Islet precursor cell (in vitro differentiated cells): ENCODE measurements at regions not wholly inside any gene's neighbourhood (a gene's known extent, or its start where the extent isn't known, plus 50 kb on each side); places are given as distances from the start of the nearest gene placed in this dataset.

Experiments used
- DNase-seq: peaks from one replicate; pipeline ENCODE4 v3.0.0-alpha.2; 2018

DNA sequence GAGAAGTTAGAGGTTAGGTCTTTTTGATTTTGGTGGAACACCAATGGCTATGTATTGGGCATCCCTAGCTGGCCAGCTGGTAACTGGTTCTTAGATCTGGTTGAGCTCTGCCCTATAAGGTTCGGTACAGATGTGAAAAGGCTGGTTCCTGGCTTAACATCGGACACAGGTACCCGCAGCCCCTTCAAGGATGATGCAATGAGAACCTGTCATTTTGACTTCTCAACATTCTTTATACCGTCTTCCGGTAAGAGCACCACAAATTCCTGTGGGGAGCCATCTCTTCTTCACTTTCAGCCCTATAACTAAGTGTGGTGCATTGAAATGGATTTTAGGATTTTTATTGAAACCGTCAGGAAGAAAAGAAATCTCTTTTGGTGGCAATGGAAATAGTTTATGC lies 222.8 kb downstream of the ADAMTS9 start:
- no peak for DNase-seq

DNA sequence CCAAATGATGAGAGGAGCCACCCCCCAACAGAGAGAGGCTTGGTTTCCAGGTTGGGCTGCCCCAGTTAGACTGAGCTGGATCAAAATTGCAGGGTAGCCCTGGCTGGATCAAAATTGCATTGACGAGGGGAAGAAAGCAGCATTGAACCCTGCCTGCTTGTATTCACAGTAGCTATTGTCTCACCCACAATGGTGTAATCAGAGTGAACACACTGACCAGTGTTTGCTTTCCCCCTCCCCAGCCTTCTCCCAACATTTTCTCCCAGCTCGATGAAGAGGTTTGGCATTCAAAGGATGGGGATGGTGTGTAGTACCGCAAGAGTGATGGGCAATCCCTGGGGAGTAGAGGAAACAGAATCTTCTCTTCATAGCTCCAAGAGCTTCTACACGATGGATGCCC lies 223.8 kb downstream of the ADAMTS9 start:
- DNase-seq, result no peak

DNA sequence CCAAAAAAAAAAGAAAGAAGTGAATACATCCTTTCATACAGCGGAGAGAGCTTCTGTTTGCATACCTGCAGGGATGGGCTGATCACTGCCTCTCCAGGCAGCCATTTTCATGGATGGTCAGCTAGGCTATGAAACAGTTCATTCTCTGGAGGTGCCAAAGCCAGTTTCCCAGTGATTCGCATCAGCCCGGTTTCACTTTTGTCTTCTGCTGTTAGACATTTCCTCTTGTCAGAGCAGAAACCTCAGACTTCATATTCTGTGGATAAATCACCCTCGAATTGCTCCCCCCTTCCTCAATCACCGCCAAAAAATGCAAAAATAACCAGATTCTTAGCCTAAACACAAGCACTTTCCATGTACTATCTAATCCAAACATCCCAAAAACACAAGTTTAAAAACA lies 225.6 kb downstream of the ADAMTS9 start:
- DNase-seq, result no peak

DNA sequence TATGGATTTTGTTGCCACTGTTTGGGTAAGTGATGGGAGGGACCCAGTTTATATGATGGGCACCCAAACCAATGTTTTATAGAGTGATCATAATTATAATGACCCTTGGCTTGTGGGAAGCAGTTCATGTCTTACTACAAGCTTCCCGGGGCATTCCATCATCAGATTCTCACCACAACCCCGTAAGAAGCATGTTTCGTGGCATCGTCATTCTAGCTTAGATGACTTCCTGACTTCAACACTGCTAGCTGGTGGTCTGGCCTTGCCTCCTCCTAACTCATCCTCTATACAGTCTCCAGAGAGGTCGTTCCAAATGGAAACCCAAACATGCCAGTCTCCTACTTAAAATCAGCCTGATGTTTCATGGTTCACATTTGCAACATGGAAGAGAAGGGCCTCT lies 226.9 kb downstream of the ADAMTS9 start:
- DNase-seq, result no peak

DNA sequence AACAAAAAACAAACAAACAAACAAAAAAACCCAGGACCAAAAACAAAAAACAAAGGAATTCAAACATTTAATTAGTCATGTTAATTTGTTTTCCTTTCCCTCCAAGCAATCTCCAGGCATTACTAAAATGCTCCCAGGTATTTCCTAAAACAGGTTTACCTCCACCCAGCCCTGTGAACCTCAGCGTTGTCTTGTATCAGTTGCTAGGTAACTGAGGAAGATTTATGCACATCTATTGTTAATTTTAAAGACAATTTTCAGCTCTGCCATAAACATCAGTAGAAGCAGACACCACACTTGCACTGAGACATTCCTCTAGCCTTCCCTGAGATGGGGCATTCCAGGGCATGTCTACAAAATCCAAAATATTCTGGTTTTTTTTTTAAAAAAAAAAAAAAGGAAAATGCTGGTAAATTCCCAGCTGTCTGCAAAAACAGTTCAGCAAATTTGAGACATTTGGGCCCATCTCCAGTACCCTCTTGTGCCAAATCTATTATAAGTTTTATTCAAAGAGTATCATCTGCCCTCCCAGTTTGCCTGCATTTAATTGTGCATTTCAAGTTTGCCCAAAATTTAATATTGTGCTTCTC lies 227.6 kb downstream of the ADAMTS9 start:
- DNase-seq, result no peak

DNA sequence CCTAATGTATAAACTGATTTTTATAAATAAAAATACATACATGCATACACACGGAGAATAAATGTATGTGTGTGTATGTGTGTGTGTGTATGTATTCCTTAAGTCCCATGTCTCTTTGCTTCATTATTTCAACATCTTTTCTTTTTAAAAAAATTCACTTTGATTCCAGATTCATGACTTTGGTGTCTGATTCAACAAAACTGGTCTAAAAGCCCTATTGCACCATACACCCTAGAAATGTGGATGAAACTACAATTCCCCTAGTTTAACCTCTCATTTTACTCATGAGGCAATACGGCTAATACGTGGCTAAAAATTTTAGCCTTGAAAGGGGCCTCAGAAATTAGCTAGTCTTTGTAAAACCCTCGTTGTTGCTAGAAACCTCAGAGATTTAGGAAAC lies 228.1 kb downstream of the ADAMTS9 start:
- DNase-seq, result no peak

DNA sequence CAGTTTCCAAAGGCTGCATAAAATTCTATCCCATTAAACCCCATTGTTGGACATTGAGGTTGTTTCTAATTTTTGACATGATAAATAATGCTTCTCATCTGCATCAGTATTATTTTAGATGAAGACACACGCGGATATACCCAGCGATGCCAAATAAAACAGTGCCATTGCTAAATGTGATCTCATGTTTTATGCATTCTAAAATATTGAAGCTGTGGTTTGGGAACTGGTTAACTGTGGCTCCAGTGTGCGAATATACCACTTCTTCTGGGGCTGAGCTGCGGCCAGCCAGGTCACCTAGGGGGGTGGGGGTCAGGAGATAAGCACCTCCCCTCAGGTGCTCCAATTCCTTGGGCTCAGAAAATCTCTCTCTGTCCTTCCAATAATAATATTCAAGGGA lies 230.0 kb downstream of the ADAMTS9 start:
- DNase-seq, result no peak

DNA sequence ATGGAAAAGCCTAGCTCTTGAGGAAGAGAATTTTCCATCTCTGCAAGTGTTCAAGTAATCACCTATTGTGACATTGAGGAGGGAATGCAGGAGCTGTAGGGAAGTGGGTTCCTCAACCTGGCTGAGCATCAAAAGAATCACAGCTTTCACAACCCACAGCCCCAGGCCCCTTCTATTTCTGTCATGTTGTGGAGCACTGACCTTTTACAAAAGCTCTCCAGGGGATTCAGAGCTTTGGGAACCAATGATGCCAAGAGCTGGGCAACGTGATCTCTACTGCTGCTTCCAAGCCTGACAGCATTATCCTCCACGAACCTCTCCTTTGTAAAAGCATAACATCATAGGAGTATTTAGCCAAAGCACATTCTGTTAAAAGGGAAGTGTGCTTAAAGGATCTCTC lies 231.1 kb downstream of the ADAMTS9 start:
- peak; percentile 58 for DNase-seq

DNA sequence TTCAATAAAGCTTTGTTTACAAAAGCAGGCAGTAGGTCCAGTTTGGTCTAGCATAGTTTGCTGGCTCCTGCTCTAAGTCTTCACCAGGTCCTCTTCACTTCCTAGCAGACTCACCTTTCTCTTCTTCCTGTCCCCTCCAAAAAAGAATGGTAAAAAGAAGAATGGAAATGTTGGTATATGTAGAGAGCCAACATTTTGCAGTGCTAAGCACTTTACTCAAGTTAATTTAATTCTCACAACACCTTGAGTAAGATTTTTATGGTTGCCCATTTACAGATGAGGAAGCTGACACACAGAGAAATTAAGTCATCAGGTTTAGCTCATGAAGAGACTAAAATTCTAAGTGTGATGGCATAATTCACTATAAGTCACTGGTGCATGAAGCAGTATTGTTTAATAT lies 230.1 kb upstream of the PRICKLE2 start:
- DNase-seq, result peak; percentile 2

DNA sequence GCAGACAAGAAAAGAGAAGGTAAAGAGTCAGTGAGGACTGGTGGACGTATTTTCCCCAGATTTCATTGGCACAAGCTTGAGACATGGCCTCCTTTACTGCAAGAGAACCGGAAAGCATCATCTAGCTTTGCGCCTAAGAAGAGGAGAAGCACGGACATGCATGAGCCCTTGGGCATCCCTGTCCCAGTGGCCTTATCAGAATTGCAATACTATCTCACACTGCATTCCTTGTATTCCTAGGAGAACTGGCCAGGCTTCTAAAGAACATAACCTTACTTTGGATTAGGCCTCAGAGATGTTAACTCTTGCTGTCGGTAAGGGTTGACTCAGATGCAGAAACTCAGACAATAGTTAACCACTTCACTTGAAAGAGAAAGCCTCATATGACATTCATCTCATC lies 229.5 kb upstream of the PRICKLE2 start:
- peak; percentile 63 for DNase-seq

DNA sequence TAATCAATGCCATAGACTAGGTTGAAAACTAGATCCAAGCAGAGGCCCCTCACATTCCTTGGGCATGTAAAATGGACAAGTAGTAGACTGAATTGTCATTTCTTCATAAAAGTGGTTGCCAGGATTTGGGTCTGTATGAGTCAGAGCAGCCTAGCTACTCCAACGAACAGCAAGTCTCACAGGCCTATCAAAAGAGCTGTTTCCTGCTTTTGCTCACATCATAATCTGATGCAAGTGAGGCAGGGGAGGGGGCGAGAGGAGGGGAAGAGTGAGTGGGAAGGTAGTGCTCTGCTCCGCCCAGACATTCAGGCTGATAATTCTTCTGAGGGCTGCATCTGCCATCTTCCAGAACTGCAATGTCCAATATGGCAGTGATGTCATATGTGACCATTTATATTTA lies 228.9 kb upstream of the PRICKLE2 start:
- DNase-seq, result peak; percentile 60

DNA sequence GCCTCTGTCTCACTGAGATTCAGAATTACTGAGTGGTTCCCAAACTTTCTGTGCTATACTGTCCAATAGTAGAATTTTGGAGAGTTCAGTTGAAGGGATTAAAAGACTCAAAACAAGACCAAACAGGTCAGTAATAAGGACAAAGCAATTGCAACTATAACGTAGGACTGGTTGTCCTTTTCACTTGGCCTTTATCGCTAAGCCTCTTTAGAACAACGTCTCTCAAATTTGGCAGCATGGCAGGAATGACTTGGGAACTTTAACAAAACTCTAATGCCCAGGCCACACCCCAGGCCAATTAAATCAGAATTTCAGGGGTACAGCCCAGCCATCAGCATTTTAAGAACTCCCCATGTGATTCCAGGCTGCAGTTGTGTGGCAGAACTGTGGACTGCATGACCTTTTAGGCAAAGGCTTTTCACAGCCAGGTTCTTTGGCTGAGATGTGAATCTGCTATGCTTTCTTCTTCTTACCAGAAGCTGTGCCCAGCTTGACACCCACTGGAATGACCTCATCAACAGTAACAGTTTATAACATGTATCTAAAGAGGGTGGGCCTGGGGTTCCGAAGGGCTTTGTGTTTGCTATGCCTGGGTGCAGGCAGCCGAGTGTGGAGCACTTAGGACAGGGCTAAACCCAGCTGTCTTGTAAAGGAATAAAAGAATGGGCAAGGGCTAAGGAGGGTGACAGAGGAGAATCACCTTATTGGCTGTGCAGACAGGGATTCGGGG lies 226.2 kb upstream of the PRICKLE2 start:
- DNase-seq, result no peak

DNA sequence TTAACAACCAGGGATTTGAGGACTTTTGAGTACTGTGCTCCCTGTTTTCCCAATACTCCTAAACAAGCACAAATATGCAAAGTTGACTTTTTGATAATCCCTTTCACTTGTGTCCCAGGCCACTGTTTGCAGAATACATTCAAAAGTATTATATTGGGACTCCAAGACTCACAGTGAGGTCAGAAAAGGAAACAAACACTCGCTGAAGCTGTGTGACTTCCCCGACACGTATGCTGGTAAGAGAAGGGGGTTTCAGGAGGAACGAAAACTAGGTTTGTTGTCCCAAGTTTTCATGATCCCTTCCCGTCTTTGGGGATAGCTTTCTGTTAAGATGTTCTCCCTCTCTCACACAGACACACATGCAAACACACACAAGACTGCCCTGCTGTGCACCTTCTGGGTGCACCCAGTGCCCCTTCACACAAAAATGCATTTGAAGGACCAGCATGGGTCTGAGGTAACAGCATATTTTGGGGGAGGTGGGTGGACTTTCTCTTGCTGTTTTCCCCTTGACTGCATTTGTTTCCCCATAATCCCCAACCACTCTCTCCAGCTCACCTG lies 225.2 kb upstream of the PRICKLE2 start:
- DNase-seq, result no peak

DNA sequence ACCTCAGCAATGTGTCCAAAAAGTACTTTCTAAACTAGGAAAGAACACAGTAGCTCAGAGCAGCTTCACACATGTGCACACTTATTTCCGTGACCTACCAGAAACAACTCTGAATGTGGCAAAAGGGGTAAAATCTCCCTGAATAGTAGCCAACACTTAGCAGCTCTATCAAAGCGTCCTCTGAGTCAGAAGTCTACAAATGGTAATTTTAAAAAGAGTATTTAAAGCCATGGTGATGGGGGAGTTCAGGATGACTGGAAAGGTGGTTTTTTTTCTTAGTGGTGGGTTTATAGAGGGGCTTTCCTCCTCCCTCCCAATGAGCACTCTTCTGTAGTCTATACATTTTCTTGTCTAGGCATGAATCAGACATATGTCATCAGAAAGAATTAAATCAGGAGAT lies 223.8 kb upstream of the PRICKLE2 start:
- DNase-seq, result no peak

DNA sequence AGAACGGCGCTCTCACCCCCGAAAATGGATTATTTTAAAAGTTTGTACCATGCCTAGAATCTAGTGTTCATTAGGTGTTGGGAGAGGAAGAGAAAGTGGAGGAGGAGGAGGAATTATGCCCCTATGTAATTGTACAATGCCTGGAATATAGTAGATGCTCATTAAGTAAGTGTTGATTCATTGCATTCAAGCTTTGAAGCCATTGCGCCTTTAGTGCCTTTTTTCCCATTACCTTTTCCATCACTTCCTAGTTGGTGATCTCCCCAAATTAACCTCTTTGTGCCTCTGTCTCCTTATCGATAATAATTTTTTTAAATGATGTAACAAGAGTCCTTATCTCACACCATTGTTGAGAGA lies 220.7 kb upstream of the PRICKLE2 start:
- DNase-seq, result no peak

DNA sequence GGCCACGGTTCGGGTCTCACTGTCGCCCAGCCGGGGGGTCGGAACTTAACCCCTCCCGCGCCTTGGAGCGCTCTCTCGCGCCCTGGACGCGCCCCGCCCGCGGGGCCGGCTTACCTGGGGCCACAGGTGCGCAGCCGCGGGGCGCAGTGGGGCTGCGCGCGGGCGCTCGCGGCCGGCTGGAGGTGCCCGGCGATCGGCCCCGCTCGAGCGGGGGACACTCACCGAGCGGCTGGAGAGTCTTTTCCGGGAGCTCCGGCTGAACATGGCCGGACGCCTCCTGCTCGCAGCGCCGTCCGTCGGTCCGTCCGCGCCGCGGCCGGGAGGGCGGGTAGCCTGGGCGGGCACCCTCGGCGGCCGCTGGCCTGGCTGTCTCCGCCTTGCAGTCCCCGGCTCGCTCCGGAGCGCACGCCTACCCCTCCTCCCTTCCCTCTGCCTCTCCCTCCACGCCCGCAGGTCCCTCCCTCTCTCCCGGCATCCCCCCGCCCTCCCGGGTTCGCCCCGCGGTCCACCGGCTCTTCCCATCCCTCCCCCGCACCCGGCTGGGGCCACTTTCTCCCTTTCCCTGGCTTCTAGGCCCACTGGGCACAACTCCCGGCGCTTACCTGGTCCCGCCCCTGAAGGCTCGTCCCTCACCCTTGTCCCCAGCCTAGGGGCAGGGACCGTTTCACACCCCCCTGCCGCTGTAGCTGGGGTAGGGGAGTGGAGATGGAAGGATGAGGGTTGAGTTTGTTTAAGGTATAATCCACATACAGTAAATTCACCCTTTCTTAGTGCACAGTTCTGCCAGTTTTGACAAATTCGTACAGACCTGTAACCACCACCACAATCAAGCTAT lies 220.1 kb upstream of the PRICKLE2 start:
- DNase-seq, result peak; percentile 88

DNA sequence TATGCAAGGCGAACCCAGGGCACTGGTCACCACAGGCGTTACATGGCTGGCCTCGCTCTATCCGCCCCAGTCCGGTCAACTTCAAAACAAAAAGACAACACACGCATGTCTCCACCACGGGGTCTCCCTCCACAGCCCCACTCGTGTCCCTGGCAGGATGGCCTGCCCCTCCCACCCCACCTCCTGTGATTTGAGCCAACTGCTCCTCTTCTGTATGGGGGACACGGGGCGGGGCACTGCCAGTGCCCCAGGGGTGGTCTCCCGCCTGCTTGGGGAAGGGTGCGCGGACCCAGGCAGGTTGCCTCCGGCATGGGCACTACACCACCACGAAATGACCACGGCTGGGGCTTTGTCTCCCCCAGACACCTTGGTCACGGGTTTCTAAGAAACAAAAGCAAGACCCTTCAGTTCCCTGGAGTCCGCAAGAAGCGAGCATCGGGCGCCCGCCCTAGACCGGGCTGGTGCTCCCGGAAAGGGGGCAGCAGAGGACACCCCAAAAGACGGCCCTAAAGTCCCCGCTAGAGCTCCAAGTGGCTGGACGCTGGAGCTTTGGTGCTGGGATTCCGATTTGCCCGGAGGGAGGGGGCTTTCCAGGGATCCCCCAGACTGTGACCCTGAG lies 219.3 kb upstream of the PRICKLE2 start:
- DNase-seq, result no peak

DNA sequence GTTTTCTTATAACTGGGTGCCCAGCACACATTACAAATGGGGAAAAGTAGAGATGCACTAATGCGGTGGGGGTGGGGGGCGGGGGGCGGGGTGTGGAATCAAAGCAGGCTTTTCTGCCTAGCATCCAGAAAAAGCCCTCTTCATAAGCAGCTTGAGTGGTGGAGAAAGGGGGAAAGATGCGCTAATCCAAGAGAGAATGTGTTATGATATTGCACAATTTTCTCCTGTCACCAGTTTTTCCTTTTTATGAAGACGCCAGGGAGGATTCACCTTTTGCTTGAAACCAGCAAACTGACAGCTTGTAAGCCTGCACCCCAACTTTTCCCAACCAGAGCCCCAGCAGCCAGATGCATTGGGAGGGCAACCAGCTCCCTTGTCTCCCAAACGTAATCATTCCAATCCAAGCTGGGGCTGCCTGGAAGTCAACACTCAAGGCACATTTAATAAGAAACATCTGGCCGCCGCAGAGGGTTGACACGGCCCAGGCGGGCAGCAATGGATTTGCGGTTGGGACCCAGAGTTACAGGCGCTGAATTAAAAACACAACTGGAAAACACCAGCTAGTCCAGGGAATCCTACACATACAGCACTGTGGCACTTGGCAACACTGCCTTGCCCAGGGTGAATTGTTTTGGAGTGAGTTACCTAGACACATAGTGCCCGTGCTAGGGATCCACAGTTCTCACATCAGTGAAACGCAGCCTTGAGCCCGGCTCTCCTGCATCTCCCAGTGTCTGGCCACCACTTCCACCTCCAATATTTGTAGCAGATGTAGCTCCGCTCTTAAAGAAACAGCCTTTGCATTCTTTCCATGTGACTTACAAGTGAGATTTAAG lies 218.5 kb upstream of the PRICKLE2 start:
- DNase-seq, result no peak

DNA sequence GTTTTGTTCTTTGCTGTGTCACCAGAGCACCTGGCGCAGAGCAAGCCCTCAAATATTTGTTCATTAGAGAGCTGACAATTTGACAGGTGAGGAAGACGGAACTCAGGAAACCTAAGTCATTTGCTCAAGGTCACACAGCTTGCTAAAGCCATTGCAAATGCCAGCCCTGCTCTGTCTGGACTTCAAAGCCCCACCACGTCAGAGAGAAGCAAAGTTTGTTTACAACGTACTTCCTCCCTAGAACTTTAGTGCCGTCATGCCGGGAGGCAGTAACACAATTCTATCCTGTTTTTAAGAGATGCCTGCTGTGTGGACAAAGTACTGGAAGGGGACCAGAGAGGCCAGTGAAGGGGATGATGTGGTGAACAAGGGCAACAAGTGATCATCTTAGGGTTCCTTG lies 216.6 kb upstream of the PRICKLE2 start:
- peak; percentile 69 for DNase-seq

DNA sequence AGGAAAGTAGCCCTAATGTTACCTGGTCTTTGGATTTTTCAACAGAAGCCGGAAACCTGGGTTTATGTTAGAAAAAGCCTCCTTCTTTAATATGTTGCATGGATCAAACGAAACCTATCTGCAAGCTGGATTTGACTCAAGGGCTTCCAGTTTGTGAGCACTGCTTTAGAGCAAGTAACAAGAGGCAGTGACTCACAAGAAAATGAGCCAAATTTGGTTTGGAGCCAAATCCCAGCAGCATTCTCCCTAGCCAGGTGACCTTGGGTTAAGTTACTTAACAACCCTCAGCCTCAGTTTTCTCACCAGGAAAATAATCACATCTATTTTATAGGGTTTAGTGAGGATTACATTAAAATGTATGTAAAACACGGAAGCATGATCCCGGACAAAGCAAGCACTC lies 215.2 kb upstream of the PRICKLE2 start:
- no peak for DNase-seq

DNA sequence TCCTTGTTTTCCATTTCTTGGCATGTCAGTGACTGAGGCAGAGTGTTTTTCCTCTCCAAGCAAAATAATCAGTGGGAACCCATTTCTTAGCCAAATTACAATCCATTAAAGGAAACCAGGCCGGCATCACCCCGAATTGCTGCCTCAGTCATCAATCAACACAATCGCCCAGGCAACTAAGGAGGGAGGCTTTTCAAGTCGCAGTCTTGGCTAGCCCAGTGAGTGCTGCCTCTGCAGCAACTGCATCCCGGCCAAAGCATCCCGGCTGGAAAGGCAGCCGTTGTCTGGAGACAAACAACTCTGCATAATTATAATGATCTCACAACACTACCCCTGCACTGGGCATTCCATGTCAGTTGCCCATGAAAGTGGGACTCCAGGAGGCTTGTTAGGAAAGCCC lies 213.5 kb upstream of the PRICKLE2 start:
- DNase-seq, result peak; percentile 62

DNA sequence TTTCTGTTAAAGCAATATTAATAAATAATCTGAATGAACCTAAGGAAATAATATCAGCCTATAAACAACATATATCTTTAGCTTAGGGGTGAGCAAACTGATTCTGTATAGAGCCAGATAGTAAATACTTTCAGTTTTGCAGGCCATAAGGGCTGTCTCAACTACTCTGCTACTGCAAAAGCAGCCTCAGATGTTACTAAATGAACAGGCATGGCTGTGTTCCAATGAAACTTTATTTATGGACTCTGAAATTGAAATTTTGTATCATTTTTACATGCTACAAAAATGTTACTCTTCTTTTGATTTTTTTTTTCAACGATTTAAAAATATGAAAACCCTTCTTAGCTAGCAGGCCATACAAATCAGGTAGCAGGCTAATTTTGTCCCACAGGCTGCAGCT lies 212.8 kb upstream of the PRICKLE2 start:
- DNase-seq, result no peak

DNA sequence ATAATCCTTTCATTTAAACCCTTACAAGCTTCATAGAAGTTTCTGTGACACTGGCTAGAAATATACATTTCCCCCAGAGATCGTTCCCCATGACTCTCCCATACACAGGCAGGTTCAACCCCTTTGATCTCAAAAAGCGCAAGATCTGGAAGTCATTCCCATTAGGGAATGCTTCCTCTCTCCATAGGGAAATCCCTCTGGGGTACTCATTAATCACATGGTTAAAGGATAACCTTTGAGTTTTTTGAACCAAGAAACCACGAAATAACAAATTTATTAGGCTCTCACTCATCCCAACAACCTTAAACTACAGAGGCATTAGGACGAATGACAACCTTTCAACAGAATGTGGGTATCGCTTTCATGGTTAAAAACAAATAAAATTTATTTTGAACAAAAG lies 211.9 kb upstream of the PRICKLE2 start:
- no peak for DNase-seq
